ENCODE measurements at regions not wholly inside any gene's neighbourhood (a gene's known extent, or its start where the extent isn't known, plus 50 kb on each side); places are given as distances from the start of the nearest gene placed in this dataset.

DNA sequence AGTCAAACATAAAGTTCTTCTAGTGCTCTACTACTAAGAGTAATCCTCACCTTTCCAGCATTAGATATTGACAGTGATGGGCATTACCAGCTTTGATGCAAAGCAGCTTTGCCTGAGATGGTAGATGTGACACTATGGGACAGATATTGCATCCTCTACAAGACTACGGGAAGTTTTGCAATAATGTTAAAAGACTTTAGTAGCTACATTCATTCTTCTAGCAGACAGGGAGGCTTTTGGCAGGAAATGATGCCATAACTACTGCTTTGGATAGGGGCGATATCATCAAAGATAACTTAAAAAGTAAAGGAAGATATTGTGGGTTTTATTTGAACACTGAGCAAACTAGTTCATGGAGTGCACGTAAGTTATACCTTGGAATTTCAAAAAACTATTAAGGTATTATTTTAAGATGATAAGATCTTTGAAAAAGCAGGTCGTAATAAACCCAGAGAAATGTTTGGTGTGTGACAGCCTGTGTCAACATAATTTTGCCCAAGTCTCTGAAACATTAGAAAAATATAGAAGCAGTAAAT lies 368.3 kb upstream of the TMPRSS15 start:
- ATAC-seq (no peak), DNase-seq (no peak)
- no peak for TF ChIP-seq CTCF (IDR thresholded peaks at IDR 0.05)
- intact Hi-C loops (cut with DNase I), result no loop called here
- no peak overlapping the region for H3K4me3 ChIP-seq
- no peaks in the 10 kb centered on the region for H3K27me3 ChIP-seq
- H3K9me3 ChIP-seq, result no peaks in the 10 kb centered on the region
- H3K4me1 ChIP-seq, result no peaks in the 10 kb centered on the region
- no peak overlapping the region for H3K27ac ChIP-seq
- H3K36me3 ChIP-seq, result no peaks in the 10 kb centered on the region

DNA sequence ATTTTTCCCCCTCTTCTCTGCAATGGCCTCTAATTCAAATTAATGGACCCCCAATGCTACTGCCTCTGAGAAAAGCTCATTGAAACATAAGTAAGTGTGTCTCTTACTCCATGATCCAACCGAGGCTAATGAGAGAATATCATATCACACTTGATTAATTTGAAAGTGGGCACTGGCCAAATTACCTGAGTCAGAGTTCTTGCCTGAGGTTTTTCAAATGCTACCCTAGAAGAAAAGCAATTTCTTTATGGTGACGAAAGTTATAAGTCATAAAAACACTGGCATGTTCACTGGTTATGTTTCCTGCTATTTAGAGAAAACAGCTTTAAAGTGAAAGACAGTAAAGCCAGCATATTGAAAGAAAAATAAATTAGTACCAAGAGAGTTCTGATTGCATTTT lies 368.8 kb upstream of the TMPRSS15 start:
- Histone ChIP-seq H3K27ac (no peak overlapping the region), H3K9me3 (no peaks in the 10 kb centered on the region), H3K4me1 (no peaks in the 10 kb centered on the region), H3K4me3 (no peak overlapping the region), H3K36me3 (no peaks in the 10 kb centered on the region), H3K27me3 (no peaks in the 10 kb centered on the region)
- ATAC-seq (no peak), DNase-seq (no peak)
- TF ChIP-seq CTCF (IDR thresholded peaks at IDR 0.05), result no peak
- intact Hi-C loops (cut with DNase I), result no loop called here

DNA sequence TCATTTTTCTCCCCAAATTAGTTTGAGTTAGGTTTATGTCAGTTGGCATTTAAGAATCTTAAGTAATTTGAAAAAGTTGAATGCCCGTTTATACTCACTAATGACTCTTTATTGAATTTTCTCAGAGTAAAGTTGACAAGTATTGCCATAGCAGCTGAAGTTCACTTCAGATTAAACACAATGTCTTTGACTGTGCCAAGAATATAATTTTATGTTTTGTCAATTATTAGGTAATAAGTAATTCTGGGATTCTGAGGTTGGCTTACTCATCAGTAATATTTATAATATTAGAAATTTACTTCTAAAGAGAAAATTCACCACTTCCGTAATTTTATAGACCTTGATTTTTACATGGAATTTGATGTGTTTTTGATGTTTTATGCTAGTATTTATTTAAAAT lies 369.3 kb upstream of the TMPRSS15 start:
- Histone ChIP-seq H3K4me3 (no peak overlapping the region), H3K9me3 (no peaks in the 10 kb centered on the region), H3K36me3 (no peaks in the 10 kb centered on the region), H3K4me1 (no peaks in the 10 kb centered on the region), H3K27me3 (no peaks in the 10 kb centered on the region), H3K27ac (no peak overlapping the region)
- no peak for ATAC-seq
- no peak for DNase-seq
- intact Hi-C loops (cut with DNase I), result no loop called here
- no peak for TF ChIP-seq CTCF (IDR thresholded peaks at IDR 0.05)

DNA sequence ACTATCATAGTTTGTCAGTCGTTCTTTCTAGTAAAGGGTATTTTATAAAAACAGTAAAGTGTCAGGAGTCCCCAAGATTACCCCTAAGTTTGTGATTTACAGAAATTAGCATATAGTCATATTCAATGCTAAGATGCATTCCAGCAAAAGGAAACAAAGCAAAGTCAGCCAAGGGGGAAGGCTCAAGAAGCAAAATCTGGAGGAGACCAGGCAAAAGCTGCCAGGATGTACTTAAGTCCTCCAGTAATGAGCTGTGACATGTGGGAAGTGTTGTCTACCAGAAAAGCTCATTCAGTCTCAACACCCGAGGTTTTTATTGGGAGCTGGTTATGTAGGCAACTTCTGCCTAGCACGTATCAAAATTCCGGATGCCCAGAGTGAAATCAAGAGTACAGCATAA lies 373.4 kb upstream of the TMPRSS15 start:
- no peaks in the 10 kb centered on the region for H3K27me3 ChIP-seq
- DNase-seq, result peak in 1 of 4 donors; percentile 39
- no peak for TF ChIP-seq CTCF (IDR thresholded peaks at IDR 0.05)
- no peak overlapping the region for H3K4me3 ChIP-seq
- H3K9me3 ChIP-seq, result no peaks in the 10 kb centered on the region
- no peak for ATAC-seq
- intact Hi-C loops (cut with DNase I), result no loop called here
- H3K27ac ChIP-seq, result no peak overlapping the region
- H3K4me1 ChIP-seq, result no peaks in the 10 kb centered on the region
- H3K36me3 ChIP-seq, result no peaks in the 10 kb centered on the region

DNA sequence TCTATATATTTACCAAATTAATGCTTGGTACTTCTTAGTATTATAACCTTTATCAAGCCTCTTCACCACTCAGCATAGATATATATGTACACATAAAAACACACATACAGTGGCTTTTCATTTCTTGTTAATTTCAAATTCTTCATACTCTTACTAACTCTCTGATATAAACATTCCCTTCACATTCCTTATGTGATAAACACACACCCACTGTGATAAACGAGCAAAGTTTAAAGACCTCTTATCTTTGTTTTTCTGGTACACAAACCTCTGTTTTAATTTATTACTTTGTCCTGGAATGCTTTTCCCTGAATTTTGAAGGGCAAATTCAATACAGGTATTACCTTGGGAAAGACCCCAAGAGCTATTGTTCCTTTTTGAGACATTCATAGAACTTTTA lies 379.1 kb upstream of the TMPRSS15 start:
- intact Hi-C loops (cut with DNase I), result no loop called here
- ATAC-seq (no peak), DNase-seq (no peak)
- no peak for TF ChIP-seq CTCF (IDR thresholded peaks at IDR 0.05)
- H3K27me3 ChIP-seq, result no peaks in the 10 kb centered on the region
- no peak overlapping the region for H3K27ac ChIP-seq
- H3K9me3 ChIP-seq, result no peaks in the 10 kb centered on the region
- H3K36me3 ChIP-seq, result no peaks in the 10 kb centered on the region
- no peak overlapping the region for H3K4me3 ChIP-seq
- no peaks in the 10 kb centered on the region for H3K4me1 ChIP-seq

Data from left lung (tissue), 4 donors.